HG02571 (cell line): ENCODE measurements at regions not wholly inside any gene's neighbourhood (a gene's known extent, or its start where the extent isn't known, plus 50 kb on each side); places are given as distances from the start of the nearest gene placed in this dataset.

Experiments
- ATAC-seq: cut with Tn5 transposase; IDR thresholded peaks from one replicate; pipeline ENCODE4 v1.9.1; 2021; ENCODE audit warnings: mild to moderate bottlenecking, moderate library complexity; ENCODE audit not compliant: unreplicated experiment

DNA sequence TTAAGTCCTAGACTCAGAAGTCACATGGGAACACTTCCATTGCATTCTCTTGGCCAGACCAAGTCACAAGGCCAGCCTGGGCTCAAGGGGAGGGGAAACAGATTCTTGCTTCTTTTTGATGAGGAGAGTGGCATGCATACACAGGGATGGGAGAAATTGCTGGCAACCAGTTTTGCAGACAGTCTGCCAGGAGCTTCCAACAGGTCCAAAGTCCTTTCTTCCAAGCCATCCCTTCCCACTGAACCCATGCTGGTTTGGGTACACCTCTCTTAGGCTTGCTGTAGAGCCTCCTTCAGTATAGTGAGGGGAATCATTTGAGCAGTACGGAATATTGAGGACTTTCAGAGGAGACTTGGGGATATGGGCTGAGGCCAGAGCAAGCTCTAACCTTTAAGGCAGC lies 267.8 kb downstream of the BCOR start:
- no peak for ATAC-seq

DNA sequence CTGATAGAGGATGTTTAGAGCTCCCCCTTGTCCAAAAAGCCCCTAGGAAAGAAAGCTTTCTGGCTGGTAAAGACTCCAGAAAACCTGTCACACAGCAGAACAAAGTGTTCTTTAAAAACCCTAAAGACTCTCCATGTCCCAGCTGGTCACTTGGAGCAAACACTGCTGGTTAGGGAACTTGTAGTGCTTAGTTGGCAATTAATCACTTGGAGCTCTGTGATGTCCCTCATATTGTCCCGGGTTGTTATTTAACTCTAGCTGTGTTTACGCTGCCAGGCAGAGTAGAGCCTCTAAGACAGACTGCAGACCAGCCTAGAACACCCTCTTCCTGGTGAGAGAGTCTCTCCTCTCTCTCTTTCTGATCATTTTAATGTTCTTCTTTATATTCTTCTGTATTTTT lies 267.3 kb downstream of the BCOR start:
- ATAC-seq: no peak

DNA sequence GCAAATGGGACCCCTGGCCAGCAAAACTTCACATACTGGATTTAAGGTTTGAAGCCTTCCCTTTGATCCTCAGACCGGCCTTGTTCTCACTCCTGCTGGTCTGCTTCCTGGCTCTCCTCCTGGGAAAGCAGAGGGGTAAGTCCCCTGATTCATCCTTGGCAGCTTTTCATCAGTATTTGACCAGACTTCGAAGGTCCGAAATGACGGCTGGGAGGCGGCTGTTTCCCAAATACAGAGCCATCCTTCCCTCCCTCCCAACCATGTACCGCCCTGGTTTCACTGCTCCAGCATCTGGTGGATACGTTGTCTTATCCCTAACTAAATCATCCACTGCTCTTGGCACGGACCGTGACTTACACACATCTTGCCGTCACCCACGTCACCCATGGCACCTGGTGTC lies 265.5 kb downstream of the BCOR start:
- ATAC-seq: no peak

DNA sequence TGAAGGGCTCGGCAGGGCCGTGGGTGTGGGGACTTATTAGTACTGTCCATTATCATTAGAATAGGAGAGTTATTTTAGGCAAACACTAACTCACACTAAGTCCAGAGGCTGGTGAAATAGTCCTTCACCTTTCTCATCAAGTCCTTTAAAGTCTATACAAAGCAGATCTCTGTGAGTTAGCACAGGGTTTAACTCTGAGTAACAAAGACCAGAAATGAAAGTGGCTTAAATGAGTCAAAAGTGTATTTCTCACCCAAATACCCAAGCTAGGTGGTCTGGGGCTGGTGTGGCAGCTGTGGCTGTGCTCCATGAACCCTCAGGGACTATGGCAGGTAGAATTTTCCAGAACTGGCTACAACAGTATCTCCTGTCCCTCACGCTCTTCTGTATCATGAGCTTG lies 263.2 kb downstream of the BCOR start:
- no peak for ATAC-seq

DNA sequence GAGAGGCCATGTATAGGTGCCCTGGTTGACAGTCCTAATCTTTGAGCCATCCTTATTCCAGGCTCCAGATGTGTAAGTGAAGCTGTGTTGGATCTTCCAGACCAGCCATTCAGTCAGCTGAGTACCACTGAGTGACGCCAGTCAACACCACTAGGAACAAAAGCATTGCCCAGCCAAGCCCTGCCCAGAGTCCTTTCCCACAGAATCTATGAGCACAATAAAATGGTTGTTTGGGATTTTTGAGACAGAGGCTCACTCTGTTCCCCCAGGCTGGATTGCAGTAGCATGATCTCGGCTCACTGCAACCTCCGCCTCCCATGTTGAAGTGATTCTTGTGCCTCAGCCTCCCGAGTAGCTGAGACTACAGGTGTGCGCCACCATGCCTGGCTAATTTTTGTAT lies 262.5 kb downstream of the BCOR start:
- no peak for ATAC-seq

DNA sequence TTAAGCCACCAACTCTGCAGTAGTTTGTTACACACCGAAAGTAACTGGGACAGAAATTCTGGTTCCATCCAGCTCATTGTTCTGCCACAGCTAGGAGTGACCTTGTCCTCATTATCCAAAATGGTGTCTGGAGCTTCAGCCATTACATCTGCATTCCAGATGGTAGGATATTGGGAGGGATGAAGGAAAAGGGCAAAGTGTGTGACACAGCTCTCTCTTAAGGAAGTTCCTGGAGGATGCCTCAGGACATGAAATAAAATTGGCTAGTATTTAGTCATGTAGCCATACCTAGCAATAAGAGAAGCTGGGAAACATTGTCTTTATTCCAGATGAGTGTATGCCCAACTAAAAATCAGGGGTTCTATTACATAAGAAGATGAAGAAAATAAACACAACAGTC lies 262.0 kb downstream of the BCOR start:
- no peak for ATAC-seq

DNA sequence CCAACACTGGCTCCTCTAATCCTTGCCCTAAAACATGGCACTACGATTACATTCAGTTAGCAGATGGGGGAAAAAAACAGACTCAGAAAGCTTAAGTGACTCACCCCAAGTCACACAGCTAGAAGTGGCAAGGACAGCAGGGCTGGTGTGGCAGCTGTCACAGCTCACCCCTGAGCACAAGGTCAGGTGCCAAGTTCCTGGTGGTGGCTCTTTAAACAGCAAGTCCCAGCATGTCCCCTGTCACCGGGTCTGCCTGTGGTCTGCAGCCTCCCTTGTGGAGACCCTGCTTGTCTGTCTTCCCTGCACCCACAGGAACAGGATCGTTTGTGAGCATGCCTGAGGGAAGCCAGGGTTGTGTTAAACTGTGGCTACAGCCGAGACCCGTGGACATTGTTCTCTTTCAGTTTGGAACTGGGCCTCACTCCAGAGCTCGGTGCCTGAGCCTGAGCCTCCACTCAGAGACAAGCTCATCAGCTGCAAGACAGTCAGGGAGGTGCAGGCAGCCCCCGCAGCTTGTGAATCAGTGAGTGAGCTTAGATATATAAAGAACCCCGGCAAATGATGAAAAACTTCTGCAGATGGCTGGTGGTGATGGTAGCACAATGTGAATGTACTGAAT lies 260.8 kb downstream of the BCOR start:
- ATAC-seq: no peak

DNA sequence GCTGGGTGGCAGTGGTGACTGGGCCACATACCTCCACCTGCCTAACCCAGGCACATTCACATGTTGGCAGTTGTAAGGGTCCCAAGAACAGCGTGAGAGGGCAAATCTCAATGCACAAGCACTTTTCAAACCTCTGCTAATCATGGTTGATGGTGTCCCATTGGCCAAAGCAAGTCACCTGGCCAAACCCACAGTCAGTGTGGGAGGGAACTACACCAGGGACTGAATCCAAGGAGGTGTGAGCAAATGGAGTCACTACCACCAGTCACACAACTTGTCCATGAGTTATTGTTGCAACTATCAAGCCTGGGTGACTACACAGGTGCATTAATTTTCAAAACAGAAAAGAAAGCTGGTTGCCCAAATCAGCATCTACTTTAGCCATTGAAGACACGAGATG lies 260.1 kb downstream of the BCOR start:
- no peak for ATAC-seq

DNA sequence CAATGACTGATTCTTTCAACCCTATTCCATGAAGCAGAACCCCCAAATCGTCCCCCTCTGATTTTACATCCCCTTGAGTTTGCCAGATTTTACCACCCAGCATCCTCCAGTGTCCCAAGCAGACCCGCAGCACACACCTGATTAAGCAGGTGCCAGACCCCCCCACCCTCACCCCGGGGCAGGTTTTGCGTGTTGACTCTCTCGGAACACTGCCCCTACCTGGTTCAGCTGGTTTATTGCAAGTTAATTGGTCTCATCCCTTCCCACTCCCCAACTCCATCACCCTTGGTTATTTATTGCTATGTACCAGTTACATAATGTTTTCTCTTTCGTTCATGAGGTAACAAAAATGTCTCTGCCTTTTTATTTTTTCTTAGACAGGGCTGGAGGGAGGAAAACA lies 258.4 kb downstream of the BCOR start:
- no peak for ATAC-seq

DNA sequence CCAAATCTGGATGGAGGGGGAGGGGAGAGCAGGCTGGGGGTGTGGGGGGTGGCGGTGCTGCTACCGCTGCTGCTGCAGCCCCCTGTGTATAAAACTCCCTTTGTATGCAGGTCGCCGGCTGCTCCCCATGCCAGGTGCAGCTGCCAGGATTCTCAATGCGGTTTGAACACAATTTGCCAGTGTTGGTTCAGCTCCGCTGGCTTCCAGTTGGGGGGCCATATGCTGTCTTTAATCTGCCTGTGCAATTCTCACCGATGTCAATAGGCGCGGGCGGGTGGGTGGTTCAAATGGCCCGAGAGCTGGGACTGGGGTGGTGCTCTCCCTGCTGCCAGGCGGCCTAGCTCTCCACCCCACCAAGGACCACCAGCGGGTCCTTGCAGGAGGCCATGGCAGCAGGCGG lies 257.6 kb downstream of the BCOR start:
- no peak for ATAC-seq

DNA sequence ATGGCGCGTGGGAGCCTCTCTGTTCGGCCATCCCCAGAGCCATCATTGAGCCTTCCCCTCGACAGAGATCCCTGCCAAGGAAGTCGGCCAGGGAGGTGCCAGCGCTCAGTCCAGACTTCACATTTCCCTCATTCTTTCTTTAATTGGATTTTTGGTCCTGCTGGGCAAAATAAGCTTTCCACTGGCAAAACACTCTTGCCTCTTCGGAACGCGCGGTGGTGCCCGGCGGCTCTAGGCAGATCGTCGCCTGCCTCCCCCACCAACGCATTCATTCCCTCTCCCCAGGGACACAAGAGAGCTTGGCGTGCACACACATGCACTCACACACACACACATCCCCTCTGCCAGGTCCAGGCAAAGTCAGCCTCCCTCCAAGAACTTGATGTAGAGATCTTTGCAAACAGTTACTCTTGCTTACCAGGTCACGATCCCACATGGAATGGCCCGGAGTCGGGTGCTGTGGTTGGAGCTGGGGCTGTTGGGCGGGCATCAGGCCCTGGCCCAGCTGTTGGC lies 257.1 kb downstream of the BCOR start:
- ATAC-seq: no peak

DNA sequence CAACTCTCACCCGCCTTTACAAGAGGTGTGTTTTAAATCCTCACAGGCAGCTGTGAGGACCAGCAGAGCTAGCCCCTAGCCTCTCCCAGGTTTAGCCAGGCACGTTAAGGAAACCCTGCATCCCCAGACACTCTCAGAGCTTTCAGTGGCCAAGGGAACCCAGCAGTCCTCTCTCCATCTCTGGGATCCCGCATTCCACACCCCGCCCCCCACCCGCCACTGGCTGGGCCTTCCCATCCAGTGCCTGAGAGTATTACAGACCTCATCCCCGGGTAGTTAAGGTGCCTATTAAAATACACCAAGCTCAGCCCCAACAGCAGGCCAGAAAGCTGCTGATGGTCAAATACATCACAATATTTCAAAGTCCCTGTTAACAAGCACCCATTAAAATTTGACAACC lies 256.2 kb downstream of the BCOR start:
- no peak for ATAC-seq

DNA sequence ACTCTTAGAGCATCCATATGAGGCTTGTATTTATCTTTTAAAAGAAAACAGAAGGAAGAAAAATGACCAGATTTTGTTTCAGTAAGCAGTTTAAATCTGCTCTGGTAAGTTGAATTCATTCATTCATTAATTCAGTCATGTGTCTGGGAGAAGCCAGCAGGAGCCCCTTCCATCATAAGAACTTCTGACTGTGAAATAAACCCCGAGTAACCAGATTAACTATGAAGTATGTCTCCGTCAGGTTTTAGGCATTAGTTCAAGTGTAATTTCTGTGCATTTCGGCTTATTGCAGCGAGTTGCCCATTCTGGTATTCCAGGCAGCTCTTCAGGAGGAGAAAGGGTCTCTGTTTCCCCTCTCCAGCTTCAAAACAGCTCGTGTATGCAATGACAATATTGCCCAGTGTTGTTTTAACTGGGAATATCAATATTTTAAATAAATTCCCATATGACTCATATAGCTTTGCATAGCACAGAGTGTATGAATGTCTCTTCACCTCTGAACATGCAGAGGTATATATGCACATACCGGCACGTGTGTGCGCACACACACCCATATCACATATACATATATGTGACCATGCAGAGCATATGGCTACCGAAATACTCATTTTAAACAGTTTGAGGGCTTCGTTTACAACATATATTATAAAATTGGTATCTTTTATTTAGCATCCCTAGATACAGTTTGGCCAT lies 255.3 kb downstream of the BCOR start:
- no peak for ATAC-seq

DNA sequence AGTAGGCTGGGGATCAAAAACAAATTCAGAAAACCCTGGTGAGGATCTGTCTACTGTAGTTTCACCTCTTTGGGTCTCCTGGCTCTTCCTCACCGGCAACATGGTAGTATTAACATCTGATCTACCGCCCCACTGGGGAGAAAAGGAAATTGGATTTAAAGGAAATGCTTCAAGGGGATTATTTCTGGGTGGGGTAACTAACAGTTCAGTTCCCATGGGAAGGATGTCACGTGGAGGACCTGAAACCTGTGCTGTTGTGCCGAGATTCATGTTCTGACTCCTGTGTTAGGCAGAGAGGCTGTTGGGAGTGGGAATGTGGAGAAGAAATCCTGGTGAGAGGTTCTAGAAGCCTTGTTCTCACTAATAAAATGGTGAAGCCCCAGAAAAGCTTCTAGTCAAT lies 254.4 kb downstream of the BCOR start:
- ATAC-seq: no peak

DNA sequence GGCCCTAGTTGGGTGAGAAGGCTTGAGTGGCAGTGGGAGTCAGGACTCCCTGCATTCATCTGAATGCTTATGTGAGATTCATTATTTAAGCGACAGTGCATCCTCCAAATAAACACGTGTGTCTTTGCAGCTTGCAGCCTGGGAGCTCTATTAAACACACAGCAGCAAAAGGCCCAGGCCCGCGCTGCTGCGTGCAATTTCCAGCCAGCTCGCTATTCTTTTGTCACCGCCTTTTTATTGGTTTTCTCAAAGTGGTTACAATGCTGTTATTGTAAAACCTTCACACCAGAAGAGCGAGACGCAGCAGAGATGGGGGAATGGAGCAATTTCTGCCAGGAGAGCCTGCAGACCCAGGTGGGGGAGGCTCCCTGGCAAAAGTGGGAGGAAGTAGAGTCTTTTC lies 252.5 kb downstream of the BCOR start:
- no peak for ATAC-seq

DNA sequence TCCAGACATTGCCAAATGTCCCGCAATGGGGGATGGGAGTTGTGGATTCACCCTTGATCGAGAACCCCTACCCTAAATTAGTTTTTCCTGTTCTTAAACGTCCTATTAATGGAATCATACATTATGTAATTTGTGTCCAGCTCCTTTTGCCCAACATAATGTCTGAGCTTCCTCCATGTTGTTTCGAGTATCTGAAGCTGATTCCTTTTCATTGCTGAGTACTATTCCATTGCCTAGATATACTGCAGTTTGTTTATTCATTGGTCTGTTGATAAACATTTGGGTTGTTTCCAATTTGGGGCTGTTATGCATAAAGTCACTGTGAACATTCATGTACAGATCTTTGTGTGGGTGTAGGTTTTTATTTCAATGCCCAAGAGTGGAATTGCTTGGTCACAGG lies 251.3 kb downstream of the BCOR start:
- no peak for ATAC-seq

DNA sequence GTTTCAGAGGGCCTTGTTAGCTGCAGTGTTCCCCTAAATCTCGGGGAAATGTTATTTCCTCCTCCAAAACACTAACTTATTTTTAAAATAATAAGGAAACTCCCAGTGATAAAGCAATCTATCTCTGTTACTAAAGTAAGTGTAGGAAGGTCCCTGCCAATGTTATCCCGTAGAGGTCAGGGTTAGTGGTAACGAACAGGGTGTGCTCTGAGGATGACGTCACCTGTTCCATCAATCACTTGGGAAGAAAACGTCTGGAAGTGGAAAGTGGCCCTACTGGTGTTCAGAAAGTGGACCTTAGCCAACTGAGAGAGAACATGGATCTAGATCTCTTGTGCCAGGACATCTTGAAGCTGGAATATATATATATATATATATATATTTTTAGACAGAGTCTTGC lies 249.5 kb downstream of the BCOR start:
- ATAC-seq: no peak

DNA sequence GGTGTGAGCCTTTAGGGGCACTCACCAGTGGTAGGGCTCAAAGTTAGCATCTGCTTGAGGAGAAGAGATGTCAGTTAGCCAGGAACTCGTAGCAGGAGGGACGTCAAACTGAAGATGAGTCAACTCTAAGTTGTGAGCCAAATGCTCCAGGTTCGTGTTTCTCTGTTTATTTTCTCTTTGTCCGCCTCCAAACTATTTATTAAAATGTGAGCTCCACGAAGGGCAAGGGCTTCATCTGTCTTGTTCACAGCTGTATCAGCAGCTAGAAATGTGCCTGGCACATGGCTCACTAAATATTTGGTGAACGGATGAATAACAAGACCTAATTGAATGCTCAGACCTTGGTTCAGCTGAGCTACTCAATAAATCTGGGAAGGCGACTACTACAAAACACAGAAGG lies 248.9 kb downstream of the BCOR start:
- ATAC-seq: no peak

DNA sequence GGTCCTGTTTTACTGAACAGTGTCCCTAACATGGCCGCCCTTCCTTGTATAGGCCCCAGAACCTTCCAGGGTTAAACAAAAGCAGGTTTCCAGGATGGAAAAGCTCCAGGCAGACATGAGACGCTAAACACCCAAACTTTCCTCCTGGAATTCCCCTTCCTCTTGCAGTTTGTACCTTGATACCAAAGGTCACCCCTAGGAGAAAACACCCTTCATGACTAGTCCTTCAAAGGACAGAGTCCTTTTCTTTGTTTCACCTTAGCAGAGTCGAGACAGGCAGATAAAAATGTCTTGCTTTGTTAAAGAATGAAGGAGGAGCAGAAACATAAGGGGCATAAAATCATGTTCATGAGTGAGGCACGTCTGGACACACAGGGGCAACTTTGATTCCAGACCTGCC lies 247.5 kb downstream of the BCOR start:
- no peak for ATAC-seq

DNA sequence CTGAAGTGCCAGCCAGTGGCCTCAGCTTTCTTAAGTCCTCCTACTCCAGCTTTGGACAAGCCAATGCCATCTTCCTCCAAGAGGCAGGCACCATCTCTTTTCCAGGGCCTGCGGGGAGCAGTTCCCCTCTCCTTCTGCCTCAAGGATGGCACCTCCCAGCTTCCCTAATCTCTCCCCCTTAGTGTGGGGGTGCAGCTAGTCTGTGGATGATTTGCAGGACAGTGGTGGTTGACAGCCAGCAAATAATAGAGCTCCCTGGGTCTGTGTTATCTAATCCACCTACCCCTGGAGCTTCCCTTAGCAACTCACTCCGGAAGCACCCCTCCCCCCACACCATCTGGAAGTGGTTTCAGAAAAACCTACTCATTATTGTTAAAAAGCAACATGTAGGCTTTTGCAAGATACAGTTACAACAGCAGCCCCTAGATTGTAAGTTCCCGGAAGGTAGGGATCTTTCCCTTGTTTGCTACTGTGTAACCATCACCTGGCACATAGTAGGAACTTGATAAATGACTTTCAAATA lies 247.1 kb downstream of the BCOR start:
- ATAC-seq: no peak

DNA sequence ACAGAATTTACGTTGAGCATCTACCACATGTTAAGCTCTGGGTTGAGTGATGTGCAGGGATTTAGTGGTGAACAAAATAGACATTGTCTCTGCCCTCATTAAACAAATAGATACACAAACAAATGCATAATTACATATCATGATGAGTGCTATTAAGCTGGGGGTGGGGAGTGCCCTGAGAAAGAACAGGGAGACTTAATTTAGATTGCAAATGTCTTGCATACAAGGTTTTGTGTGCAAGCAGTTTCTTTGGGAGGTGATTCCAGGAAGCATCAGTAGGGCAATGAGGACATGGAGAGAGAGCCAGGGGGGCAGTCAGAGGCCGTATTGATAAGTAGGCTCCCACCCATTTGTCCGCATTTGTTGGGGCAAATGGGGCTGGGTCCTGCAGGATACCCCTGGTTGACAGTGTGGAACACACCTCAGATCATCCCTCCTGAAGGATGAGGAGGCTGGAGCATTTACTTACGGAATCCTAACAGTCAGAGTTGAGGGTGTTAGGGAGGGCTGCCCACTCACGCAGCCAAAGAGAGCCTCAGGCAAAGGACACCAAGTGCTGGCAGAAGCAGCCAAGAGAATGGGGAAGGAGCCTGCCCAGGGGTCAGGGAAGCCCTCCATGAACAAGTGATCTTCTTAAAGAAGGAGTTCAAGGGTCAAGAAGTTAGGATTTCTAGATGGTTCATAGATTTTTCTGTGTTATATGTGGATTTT lies 245.9 kb downstream of the BCOR start:
- ATAC-seq: no peak

DNA sequence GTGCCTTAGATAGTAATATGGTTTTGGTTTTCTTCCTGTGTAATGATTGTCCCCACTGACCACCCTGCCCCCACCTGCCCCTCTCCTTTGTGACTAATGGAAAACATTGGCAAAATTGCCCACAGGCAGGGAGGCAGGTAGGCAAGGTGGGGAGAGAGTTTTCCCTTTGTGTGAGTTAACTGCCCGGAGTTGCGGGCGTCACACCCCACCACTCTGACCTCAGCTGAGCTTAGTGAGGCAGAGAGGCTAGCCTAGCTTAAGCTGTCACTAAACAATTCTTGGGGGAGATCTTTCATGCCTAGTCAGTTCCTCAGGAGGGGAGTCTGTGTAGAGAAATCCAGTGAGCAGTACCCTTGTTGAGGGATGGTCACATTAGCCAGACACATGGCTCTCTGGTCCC lies 245.3 kb downstream of the BCOR start:
- no peak for ATAC-seq
